GM12878 (cell line): ENCODE measurements at regions not wholly inside any gene's neighbourhood (a gene's known extent, or its start where the extent isn't known, plus 50 kb on each side); places are given as distances from the start of the nearest gene placed in this dataset.

Experiments used
- ATAC-seq: fragments of 200-7000 bp; cut with Tn5 transposase; 3 replicates; pipeline ENCODE4 v1.9.1; 2020; ENCODE audit warnings: mild to moderate bottlenecking, moderate library complexity
- BruUV-seq: library from RNA; stranded (reverse); fragments of 400-500 nt; replicated peaks from 2 replicates; lab custom pipeline; 2021; lab: Mats Ljungman, UMichigan
- CTCF ChIA-PET: fragments of 300-600 bp; sonication (Branson Sonifier 250); formaldehyde crosslinking; extraction: SDS; loops from one replicate; lab custom pipeline; 2021; ENCODE audit warnings: inconsistent platforms; lab: Yijun Ruan, JAX
- POLR2A ChIA-PET: fragments of 350-600 bp; formaldehyde crosslinking; extraction: SDS; loops from one replicate; lab custom pipeline; 2021; ENCODE audit warnings: inconsistent platforms; lab: Charles Lee
- RAD21 ChIA-PET: fragments of 300-600 bp; sonication (Branson Sonifier 250); formaldehyde crosslinking; loops from one replicate; lab custom pipeline; 2023; ENCODE audit warnings: antibody characterized with exemption; ENCODE audit not compliant: unreplicated experiment; lab: Charles Lee
- SMC1A ChIA-PET: fragments of 300-600 bp; sonication (Branson Sonifier 250); formaldehyde crosslinking; loops from one replicate; lab custom pipeline; 2023; ENCODE audit not compliant: unreplicated experiment, uncharacterized antibody; lab: Charles Lee
- DNase-seq: peaks from one replicate; pipeline ENCODE4 v3.0.0-alpha.2; 2011; ENCODE audit warnings: low read depth, low spot score
- FAIRE-seq: peaks from 3 replicates; lab custom pipeline; 2011; peaks lifted over from hg19 to GRCh38; lab: Jason Lieb, UNC
- H2AFZ ChIP-seq: 2 replicates; pipeline ENCODE4 v1.6.0; 2011; ENCODE audit warnings: low read depth, low read length, control low read depth; ENCODE audit not compliant: control insufficient read depth
- H3K27ac ChIP-seq: 2 replicates; pipeline ENCODE4 v1.5.1; 2011; ENCODE audit warnings: control low read depth; ENCODE audit not compliant: control insufficient read depth, insufficient read depth
- H3K27me3 ChIP-seq, 2 experiments: replicated peaks in 1 of 2; 2 replicates each; pipeline versions ENCODE4 v1.6.0 to v1.6.1; 2011; ENCODE audit warnings: low read length in 1 of 2; ENCODE audit not compliant: control insufficient read depth in 2 of 2, insufficient read depth in 2 of 2
- H3K36me3 ChIP-seq, 2 experiments: 2 replicates each; pipeline ENCODE4 v1.5.1; 2011; ENCODE audit warnings: low read length in 1 of 2; ENCODE audit not compliant: control insufficient read depth in 2 of 2, insufficient read depth in 2 of 2
- H3K4me1 ChIP-seq: 2 replicates; pipeline ENCODE4 v1.6.1; 2011; ENCODE audit warnings: mild to moderate bottlenecking, low read length, moderate library complexity, mixed read lengths; ENCODE audit not compliant: control insufficient read depth, insufficient read depth
- H3K4me2 ChIP-seq: 2 replicates; pipeline ENCODE4 v1.6.0; 2011; ENCODE audit warnings: control low read depth; ENCODE audit not compliant: control insufficient read depth, insufficient read depth
- H3K4me3 ChIP-seq: fragments of 200-600 bp; sonication (generic); 2 replicates; pipeline ENCODE4 v1.5.1; 2016
- H3K79me2 ChIP-seq: 2 replicates; pipeline ENCODE4 v1.6.0; 2011; ENCODE audit warnings: low read length; ENCODE audit not compliant: control insufficient read depth, insufficient read depth
- H3K9ac ChIP-seq: 2 replicates; pipeline ENCODE4 v1.8.0; 2011; ENCODE audit warnings: low read length, control low read depth, mixed read lengths; ENCODE audit not compliant: control insufficient read depth, insufficient read depth
- H3K9me3 ChIP-seq: replicated peaks from 3 replicates; pipeline ENCODE4 v1.5.1; 2011; ENCODE audit warnings: mild to moderate bottlenecking, low read length; ENCODE audit not compliant: control insufficient read depth, insufficient read depth
- H4K20me1 ChIP-seq: 2 replicates; pipeline ENCODE4 v1.6.0; 2011; ENCODE audit not compliant: control insufficient read depth, insufficient read depth
- BACH1 ChIP-seq: fragments of 450-650 bp; IDR thresholded peaks from 2 replicates; pipeline ENCODE4 v1.6.1; 2017; ENCODE audit warnings: mild to moderate bottlenecking, borderline replicate concordance
- CREB1 ChIP-seq: IDR thresholded peaks from 2 replicates; pipeline ENCODE4 v1.6.1; 2012; ENCODE audit warnings: low read depth, mild to moderate bottlenecking, inconsistent platforms
- NR2F1 ChIP-seq: fragments of 450-650 bp; conservative IDR thresholded peaks from 2 replicates; pipeline ENCODE4 v1.6.1; 2017; ENCODE audit warnings: mild to moderate bottlenecking
- POU2F2 ChIP-seq: IDR thresholded peaks from 3 replicates; pipeline ENCODE4 v1.6.1; 2011; ENCODE audit warnings: low read depth, mild to moderate bottlenecking, low read length, borderline replicate concordance
- RB1 ChIP-seq: fragments of 450-650 bp; formaldehyde crosslinking; IDR thresholded peaks from 2 replicates; pipeline ENCODE4 v1.6.1; 2017; ENCODE audit warnings: mild to moderate bottlenecking, borderline replicate concordance
- RELA ChIP-seq: fragments of 450-650 bp; IDR thresholded peaks from 2 replicates; pipeline ENCODE4 v1.8.0; 2014; ENCODE audit warnings: borderline replicate concordance; ENCODE audit not compliant: partially characterized antibody
- SIX5 ChIP-seq: IDR thresholded peaks from 2 replicates; pipeline ENCODE4 v1.6.1; 2011; ENCODE audit warnings: mild to moderate bottlenecking, low read depth, low read length, moderate library complexity; ENCODE audit not compliant: severe bottlenecking
- SRF ChIP-seq, 2 experiments: IDR thresholded peaks; 2 replicates each; pipeline ENCODE4 v1.6.1; 2011; ENCODE audit warnings: low read depth in 2 of 2, low read length in 2 of 2, mild to moderate bottlenecking in 1 of 2, moderate library complexity in 1 of 2
- TCF7 ChIP-seq: IDR thresholded peaks from 2 replicates; pipeline ENCODE4 v1.6.1; 2014; ENCODE audit warnings: antibody characterized with exemption, borderline replicate concordance
- WGBS: methylation state at CpG from one replicate; pipeline ENCODE4 v1.1.6; 2016; ENCODE audit warnings: low lambda C conversion rate; ENCODE audit not compliant: insufficient replicate concordance, insufficient coverage; ENCODE audit errors: missing lambda C conversion rate; 5-methylcytosine and 5-hydroxymethylcytosine counted together
- in situ Hi-C: fragments of 300-500 bp; cut with MboI; formaldehyde crosslinking; loops from 9 replicates; pipeline ENCODE4 v1.14.3; 2018; ENCODE audit warnings: mixed read lengths
- intact Hi-C: fragments of 100-400 bp; cut with micrococcal nuclease; formaldehyde crosslinking; loops from one replicate; pipeline ENCODE4 v1.14.2; 2022; ENCODE audit not compliant: unreplicated experiment
- TF ChIP-seq, protein P1 (sequence below): IDR thresholded peaks from 2 replicates; pipeline ENCODE4 v1.6.1; 2012; ENCODE audit warnings: low read depth, low read length, improper control_type of control experiment
- TF ChIP-seq, protein P2 (sequence below): fragments of 450-650 bp; IDR thresholded peaks from 2 replicates; pipeline ENCODE4 v1.6.1; 2016; ENCODE audit warnings: mild to moderate bottlenecking
- TF ChIP-seq, protein P3 (sequence below): IDR thresholded peaks from 2 replicates; pipeline ENCODE4 v1.6.1; 2011; ENCODE audit warnings: mild to moderate bottlenecking, low read depth, low read length, moderate library complexity; ENCODE audit not compliant: insufficient replicate concordance

DNA sequence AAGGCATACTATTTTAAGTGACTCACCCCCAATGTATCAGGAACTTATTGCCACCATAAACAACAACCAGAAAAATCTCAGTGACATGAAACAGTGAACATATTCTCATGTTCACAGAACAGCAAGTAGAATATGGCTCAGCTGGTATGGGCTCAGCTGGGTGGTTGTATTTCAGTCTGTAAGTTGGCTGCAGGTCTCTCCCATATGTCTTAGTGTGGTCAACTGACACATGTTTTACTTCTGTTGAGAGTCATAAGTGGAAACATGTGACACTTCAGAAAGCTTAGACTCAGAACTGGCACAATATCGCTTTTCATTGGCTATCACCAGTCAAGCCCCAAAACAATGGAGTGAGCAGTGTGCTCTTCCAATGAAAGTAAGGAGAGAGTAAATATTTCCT, 574.1 kb downstream of the HAO1 start:
- Histone ChIP-seq H2AFZ (no peak overlapping the region), H4K20me1 (no peaks in the 10 kb centered on the region), H3K9me3 (no peaks in the 10 kb centered on the region), H3K27me3 (no peaks in the 10 kb centered on the region), H3K4me2 (no peak overlapping the region), H3K9ac (no peak overlapping the region), H3K4me1 (no peaks in the 10 kb centered on the region), H3K27ac (no peak overlapping the region), H3K79me2 (no peaks in the 10 kb centered on the region), H3K4me3 (no peak overlapping the region), H3K36me3 (no peaks in the 10 kb centered on the region)
- 0% methylated on average over 1 of the region's 1 CpG for WGBS
- ChIA-PET CTCF (no interaction called here), SMC1A (no interaction called here), POLR2A (no interaction called here), RAD21 (no interaction called here)
- DNase-seq (no peak), ATAC-seq (no peak), FAIRE-seq (no peak)
- intact Hi-C loops, result no loop called here
- TF ChIP-seq SRF (IDR thresholded peaks at IDR 0.05; ENCODE audit: low read depth in 2 of 2, low read length in 2 of 2), result no peak
- TF ChIP-seq, protein P1, sequence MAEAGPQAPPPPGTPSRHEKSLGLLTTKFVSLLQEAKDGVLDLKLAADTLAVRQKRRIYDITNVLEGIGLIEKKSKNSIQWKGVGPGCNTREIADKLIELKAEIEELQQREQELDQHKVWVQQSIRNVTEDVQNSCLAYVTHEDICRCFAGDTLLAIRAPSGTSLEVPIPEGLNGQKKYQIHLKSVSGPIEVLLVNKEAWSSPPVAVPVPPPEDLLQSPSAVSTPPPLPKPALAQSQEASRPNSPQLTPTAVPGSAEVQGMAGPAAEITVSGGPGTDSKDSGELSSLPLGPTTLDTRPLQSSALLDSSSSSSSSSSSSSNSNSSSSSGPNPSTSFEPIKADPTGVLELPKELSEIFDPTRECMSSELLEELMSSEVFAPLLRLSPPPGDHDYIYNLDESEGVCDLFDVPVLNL, result no peak
- in situ Hi-C loops, result no loop called here
- no TSS peak for BruUV-seq

DNA sequence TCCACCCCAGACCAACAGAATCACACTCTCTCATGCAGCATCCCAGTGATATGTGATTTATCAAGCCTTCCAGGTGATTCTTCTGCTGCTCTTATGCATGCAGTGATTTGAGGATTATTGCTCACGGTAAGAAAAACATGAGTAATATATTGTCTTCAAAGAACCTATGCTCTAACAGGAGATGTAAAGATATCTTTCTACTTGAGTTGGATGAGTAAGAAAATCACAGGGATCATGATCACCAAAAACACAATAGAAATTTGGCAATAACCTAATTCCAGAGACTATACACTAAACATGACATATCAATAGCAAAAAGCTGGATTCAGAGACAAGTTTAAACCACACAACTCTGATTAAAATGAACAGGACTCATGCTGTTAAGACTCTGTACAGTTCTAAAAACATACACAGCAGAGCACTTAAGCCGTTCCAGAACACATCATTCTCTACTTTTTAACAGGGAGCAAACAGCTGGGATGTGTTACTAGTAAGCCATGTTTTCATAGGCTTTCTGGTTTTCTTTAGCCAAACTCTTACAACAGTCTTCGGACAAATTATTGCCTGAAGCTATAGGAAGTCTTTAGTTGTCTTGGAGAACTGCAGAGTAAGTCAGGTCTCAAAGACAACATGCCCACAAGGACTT, 568.6 kb downstream of the HAO1 start:
- no peaks in the 10 kb centered on the region for H3K27me3 ChIP-seq
- no peak overlapping the region for H3K4me3 ChIP-seq
- no peaks in the 10 kb centered on the region for H3K4me1 ChIP-seq
- no peak overlapping the region for H3K9ac ChIP-seq
- intact Hi-C loops, result no loop called here
- no peaks in the 10 kb centered on the region for H3K79me2 ChIP-seq
- ChIA-PET SMC1A (interaction anchor here (1.0 kb wide), 1 partner anchor 86 kb away, joined by 3 read pairs; no protein-coding TSS in a partner anchor), CTCF (interaction anchor here (1.2 to 1.5 kb wide), 3 partner anchors 9 to 86 kb away, joined by 3 to 4 read pairs (median 4); no protein-coding TSS in a partner anchor), RAD21 (no interaction called here), POLR2A (no interaction called here)
- WGBS, result 33% methylated on average over 3 of the region's 3 CpGs
- no peaks in the 10 kb centered on the region for H4K20me1 ChIP-seq
- in situ Hi-C loops, result loop anchor here (10.0 kb wide), 2 partner anchors 607 to 1227 kb away; partner anchors contain the start of gene BMP2
- no peak overlapping the region for H2AFZ ChIP-seq
- H3K4me2 ChIP-seq, result no peak overlapping the region
- no peak for ATAC-seq
- no peaks in the 10 kb centered on the region for H3K36me3 ChIP-seq
- no TSS peak for BruUV-seq
- no peak for DNase-seq
- H3K27ac ChIP-seq, result no peak overlapping the region
- no peak for FAIRE-seq
- no peaks in the 10 kb centered on the region for H3K9me3 ChIP-seq
- TF ChIP-seq CREB1, result no peak
- no peak for TF ChIP-seq NR2F1
- TF ChIP-seq SIX5, result no peak
- no peak for TF ChIP-seq RB1
- TF ChIP-seq, protein P2, sequence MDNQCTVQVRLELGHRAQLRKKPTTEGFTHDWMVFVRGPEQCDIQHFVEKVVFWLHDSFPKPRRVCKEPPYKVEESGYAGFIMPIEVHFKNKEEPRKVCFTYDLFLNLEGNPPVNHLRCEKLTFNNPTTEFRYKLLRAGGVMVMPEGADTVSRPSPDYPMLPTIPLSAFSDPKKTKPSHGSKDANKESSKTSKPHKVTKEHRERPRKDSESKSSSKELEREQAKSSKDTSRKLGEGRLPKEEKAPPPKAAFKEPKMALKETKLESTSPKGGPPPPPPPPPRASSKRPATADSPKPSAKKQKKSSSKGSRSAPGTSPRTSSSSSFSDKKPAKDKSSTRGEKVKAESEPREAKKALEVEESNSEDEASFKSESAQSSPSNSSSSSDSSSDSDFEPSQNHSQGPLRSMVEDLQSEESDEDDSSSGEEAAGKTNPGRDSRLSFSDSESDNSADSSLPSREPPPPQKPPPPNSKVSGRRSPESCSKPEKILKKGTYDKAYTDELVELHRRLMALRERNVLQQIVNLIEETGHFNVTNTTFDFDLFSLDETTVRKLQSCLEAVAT, result no peak
- no peak for TF ChIP-seq TCF7
- no peak for TF ChIP-seq RELA
- TF ChIP-seq, protein P3, sequence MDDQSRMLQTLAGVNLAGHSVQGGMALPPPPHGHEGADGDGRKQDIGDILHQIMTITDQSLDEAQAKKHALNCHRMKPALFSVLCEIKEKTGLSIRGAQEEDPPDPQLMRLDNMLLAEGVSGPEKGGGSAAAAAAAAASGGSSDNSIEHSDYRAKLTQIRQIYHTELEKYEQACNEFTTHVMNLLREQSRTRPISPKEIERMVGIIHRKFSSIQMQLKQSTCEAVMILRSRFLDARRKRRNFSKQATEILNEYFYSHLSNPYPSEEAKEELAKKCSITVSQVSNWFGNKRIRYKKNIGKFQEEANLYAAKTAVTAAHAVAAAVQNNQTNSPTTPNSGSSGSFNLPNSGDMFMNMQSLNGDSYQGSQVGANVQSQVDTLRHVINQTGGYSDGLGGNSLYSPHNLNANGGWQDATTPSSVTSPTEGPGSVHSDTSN, result no peak
- no peak for TF ChIP-seq POU2F2
- TF ChIP-seq SRF (IDR thresholded peaks at IDR 0.05; ENCODE audit: low read depth in 2 of 2, low read length in 2 of 2), result no peak
- TF ChIP-seq BACH1, result no peak
- TF ChIP-seq, all 136 proteins: peak for 0
